ENCODE measurements at regions not wholly inside any gene's neighbourhood (a gene's known extent, or its start where the extent isn't known, plus 50 kb on each side); places are given as distances from the start of the nearest gene placed in this dataset.

DNA sequence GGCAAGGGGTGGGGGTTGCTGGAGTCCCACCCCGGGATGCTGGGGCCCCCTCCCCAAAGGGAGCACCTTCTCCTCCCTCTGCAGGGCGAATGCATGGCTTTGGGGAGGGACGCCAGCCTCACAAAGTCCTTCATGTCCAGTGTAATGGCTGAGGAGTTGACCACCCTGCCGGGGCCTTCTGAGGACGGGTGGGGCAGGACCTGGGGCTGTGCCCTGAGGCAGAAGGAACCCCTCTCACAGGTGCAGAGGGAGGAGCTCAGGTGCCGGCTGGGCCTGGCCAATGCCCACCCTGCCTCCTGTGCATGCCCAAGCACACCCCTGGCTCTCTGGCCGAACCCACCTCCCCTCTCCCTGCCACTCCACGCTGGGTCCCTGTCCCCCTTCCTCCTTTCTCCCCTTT, 64.3 kb upstream of the RNU6ATAC start:
- no peak for DNase-seq

DNA sequence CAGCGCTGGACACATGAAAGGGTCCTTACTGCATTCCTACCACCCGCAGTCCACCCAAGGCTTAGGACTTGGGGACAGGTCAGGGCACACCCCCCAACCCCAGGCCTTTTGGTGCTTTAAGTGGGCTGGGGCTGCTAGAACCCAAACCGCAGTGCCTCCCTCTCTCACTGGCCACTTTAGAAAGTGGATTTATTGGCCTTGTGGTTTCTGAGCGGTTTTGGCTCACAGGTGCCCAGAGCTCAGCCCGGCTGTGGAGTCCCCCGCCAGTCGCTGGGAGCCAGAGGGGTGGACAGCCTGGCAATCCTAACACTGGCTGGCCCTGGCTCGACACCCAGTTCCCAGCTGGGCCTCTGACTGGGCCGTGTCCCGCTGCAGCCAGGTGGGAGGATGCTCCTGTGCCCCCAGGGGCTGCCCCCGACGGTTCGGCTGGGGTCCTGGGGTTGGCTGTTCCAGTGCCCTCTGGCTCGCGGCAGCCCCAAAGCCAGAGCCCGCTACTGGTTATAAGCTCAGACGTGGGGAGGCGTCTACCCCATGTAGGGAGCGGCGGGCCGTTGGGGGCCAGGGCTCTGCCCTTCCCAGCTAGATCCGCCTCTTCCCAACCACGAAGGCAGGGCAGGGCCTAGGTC, 65.2 kb upstream of the RNU6ATAC start:
- DNase-seq: no peak

DNA sequence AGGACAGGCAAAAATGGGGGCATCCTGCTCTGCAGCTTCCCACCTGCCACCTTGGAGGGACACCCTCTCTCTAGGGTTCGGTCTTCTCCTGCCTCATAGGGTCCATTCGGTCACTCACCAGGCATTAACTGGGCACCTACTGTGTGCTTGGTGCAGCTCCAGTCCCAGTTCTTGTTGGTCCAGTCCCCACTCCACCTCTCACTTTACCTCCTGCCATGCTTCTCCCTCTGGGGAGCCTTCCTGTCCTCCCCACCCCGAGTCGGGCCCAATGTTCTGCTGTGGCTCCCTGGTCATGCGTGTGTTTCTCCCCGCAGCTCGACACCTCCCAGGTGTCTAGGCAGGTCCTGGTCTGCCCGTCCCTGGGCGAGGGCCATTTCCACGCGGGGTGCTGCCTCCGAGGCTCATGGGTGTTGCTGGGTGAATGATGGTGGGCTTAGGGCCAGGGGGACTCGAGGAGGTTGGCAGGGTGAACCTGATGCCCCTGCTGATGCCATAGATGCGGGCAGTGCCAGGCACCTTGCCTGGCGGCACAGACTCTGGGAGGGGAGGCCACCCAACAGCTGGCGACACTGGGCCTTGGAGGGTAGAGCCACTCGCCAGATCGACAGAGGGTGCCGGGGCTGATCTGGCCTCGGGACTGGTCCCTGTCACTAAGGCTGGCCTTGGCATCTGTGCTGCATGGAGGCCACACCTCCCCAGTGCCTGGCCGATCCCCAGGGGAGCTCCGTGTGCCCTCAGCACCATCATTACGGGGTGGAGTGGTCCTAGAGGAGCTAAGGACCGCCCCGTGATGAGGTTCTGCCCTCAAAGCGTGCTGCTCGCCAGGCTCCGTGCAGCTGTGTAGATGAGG, 66.0 kb upstream of the RNU6ATAC start:
- no peak for DNase-seq

DNA sequence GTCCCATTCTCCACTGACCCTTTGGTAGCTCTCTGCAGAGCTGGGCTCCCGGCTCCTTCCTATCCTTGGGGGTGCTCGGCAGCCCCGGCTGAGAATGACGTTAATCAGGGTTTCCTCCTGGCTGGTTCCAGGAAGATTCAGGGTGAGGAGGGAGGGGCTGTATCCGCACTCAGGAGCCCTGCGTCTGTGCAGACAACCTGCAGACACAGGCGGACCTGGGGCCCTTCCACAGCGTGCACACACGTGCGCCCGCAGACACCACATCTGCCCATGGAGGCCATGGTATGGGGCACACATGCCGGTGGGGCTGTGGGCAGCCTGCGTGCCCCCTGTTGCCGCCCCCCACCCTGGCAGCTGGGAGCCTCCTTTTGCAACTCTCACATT, 66.6 kb upstream of the RNU6ATAC start:
- DNase-seq: no peak

DNA sequence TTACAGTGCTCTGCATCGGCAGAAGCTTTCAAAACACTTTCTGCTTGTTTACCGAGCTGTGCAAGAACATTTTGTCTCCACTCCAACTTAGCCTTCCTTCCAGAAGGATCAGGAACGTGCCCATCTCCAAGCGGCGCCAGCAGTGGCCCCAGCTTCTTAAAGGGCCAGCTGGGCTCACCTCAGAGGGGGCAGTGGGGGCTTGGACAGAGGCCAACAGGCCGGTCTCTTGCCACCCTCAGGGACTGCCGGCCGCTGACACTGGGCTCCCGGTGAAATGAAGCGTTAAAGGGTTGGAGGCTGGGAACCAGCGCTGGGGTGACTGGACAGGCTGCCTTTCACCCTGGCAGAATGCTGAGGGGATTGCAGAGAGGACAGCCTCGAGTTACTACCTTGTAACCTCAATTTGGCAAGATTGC, 67.0 kb upstream of the RNU6ATAC start:
- DNase-seq: no peak

DNA sequence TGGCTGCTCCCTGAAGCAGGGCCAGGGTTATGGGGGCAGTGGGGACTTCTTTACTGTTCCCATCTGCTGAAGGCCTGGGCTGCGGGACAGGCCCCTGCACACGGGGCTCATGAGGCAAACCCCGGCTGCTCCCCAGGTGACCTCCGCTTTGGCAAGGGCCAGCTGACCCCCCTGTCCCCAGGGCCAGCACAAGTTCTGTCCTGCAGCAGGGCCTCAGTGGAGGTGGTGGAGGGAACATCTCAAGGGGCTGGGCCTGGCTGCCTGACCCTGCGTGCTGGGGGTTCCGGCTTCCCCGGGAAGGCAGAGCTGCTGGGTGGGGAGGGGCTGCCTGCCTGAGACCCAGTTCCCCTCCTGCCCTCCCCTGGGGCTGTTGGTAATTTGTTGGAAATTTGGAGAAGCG, 67.4 kb upstream of the RNU6ATAC start:
- no peak for DNase-seq

DNA sequence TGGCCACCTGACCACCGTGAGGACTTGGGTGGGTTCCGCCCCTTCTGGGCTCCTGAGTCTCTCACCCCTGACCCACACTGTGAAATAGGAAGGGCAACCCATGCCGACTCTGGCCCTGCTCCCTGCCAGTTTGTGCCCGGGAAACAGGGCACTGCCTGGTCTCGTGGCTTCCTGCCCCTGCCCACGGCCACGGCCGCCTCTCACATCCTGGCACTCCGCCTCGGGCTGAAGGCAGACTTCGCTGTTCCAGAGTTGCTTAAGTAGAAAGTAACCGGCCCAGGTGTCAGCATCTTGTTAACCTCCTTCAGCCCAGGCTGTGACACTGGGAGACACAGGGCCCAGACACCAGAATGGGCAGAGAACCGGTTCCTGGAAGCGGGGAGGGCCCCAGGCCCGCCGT, 68.7 kb upstream of the RNU6ATAC start:
- DNase-seq: no peak

DNA sequence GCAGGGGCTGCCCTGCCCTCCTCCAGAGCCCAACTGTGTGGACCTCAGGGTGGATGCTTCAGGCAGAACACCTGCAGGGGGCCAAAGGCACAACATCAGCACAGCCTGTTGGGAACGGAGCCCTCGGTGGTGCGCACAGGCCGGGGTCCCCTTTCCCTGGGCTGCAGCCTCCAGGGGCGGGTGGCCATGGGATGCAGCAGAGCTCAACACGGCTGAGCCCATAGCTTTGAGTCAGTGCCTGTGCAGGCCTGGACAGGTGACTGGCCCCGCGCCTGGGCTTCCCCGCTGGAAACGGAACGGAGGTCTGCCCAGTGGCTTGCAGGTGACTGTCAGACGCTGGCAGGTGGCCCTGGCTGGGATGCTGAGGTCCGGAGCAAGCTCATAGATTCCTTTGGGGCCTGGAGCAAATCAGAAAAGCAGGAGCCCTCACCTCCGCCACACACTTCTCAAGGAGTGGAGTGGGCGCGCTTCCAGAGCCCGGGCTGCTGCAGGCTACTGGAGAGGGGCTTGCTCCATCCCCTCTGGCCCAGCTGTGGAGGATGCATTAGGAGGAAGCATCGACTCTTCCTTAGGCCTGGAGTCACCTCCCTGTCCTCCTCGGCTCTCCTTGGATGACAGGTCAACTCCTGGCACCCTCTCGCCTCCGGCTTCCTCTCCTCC, 69.8 kb upstream of the RNU6ATAC start:
- DNase-seq: no peak

DNA sequence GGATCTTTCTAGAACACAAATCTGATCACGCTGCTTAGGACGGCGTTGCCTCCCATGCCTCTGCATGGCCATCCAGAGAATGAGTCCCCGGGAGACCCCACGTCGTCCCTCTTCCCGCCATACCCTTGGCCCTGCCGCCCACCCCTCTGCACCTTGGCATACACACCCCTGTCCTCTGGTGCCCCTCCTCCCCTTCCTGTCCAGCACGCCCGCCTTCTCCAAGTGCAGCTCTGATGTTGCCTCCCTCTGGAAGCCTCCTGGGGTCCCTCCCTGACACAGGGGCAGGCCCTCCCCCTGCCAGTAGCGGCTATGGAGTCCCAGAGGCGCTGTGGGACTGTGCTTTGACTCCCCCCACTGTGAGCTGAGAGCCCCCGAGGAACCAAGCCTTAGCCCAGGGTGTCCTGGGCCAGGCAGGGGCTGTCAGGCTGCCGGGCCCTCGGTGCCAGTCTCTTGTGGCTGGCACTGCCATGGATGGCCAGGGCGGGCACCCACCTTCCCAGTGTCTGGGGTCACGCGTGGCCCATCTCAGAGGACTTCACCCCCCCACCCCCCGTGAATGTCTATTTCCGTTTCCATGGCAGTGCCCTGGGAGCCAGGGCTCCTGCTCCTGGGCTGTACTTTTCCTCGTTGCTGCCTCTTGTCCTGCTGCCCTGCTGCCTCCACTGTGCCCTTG, 70.5 kb upstream of the RNU6ATAC start:
- no peak for DNase-seq

DNA sequence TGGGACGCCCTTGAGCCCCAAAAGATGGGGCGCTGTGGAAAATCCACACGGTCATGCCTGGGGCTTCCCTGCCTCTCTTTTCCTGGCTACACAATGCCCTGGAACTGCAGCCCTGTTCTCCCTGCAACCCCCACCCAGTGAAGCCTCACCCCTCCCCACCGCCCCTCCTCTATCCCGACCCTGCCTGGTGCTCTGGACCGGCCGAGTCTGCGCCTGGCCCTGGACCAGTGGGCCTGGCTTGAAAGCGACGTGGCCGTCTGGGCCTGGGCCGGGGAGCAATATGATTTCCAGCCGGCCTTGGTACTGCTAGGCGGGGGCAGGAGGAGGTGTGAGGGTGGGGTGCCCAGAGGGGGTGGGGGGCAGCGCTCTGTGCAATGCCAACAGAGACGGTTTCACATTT, 71.0 kb upstream of the RNU6ATAC start:
- no peak for DNase-seq

DNA sequence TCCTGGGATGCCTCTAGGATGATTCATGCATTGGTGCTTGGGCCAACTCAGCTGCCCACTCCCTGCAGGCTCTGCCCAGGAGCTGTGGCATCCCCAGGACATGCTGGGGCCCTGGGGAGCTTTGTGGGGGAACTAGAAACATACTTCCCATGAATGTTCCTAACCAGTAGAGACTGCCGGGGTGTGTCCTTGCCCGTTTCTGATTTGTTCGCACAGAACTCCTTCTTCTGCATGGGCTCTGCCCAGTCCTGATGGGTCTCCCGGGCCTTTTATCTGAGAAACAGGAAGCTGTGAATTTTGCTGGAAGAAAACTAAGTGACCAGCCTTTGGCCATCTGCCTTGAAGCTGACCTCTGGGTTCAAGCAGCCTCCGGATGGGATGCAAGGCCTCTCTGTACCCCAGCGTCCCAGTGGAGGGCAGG, 71.6 kb upstream of the RNU6ATAC start:
- no peak for DNase-seq

DNA sequence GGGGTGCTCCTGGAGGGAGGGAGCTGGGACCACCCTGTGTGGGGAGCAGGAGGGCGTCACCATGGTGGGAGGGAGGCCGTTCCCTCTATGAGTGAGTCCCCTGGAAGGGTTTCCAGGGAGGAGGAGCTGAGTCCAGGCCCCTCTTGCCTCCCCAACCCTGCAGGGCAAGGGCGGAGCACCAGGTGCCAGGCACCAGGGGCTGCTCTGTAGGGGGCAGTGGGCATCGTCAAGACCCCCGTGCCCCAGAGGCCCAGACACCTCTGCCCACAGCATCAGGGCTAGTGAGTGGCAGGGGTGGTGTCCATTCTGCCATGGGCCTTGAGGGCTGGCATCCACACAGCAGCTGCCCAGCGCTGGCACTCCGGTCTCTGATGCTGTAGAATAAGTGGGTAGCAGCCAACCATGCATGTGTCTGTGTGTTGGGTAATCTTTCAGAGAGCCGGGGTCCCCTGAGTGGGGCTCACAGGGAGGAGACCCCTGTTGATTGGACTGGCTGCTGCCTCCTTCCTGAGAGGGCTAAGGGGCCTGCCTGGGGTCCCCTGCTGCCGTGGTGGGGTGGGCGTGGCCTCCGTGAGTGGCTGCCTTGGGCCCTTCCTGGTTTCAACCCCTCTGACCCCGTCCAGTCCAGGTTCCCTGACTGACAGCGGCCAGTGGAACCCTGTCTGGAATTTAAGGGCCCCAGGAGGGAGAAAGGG, 72.7 kb upstream of the RNU6ATAC start:
- no peak for DNase-seq

DNA sequence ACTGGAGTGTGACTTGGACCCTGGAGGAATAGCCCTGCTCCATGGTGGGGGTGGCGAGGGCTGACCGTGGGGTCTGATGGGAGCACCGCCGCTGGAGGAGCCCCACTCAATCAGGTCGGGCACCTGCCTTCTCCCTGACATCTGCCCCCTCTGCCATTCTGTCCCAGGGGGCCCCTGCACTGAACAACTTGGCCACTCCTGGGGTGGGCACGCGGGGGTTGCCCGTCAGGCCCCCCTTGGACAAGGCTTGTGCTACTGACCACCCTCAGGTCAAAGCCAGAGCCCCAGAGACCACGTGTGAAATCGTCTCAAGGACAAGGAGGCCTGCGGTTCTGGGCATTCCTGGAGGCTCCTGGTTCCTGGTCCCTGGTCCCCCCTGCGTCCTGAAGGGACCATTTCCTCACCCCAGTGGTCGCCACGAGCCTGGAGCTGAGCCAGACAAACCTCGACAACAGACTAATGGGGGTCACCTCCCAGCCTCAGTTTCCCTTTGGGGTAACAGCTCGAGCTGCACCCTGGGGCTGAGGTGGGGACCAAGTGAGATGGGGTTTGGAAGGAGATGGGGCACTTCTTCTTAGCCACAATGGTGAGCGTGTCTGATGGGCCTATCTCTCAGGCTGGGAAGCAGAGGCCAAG, 73.4 kb upstream of the RNU6ATAC start:
- DNase-seq: no peak

DNA sequence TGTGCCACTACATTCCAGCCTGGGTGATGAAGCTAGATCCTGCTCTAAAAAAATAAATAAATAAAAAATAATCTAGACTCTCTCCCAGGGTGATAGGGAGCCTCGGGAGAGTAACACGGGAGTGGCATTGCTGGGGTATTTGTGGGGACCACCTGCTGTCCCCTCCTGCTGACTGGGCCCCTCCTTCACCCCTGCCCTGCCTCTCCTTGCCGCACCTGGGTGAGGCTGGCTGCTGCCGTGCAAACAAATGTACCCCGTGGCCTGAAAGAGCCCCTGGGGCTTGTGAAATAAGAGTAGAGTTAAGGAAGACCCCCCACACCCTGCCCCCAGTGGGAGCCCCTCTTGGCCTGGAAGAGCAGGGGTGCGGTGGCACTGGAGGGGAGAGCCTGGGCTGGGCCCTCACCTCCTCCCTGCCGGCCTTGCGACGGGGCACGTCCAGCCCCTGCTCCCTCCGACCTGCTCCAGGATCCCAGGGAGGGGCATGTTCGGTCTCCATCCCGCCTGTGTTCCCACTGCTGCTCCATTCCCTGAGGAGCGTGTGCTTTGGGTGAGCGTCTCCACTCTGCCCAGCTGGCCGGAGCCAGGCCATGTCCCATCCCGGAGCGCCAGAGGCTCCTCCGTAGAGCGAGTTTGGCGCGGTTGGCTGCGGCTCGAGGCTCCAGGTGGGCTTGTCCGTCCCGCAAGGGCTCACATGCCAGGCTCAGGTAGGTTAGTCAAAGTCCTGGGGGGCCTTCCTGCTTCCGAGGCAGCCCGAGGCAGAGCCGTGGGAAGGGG, 75.0 kb upstream of the RNU6ATAC start:
- no peak for DNase-seq

DNA sequence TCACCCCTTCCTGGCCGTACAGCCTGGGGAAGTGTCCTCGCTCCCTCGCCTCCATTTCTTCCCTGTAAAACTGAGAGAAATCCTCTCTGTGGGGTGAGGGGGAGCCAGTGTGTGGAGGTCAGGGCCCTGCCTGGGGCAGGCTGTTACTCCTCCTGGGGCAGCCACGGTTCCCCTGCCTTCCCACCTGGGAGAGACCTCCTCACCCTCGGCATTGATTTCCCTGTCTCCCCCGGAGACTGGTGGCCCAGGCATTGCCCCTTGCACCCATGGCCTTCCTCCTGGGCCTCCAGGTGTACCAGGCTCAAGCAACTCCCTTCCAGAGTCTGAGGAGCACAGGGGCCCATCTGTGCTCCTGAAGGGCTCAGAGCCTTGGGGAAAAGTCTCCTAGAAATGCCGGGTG, 75.6 kb upstream of the RNU6ATAC start:
- DNase-seq: no peak

DNA sequence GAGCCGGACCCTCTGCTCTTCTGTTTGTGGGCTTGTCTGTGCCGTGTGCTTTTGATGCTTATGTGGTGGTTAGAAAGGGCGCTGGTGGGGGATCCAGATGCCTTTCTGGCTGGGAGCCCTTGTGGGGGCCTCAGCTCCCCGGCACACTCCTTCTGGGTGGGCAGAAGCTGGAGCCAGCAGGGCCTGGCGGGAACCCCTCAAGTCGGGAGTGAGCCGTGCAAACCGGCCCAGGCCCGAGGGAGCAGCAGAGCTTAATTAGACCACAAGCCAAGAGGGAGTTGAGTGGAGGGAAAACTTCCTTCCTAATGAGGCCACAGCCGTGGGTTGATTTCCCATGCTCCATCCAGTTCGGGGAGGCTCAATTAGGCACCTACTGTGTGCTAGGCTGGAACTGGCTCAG, 76.0 kb upstream of the RNU6ATAC start:
- no peak for DNase-seq

DNA sequence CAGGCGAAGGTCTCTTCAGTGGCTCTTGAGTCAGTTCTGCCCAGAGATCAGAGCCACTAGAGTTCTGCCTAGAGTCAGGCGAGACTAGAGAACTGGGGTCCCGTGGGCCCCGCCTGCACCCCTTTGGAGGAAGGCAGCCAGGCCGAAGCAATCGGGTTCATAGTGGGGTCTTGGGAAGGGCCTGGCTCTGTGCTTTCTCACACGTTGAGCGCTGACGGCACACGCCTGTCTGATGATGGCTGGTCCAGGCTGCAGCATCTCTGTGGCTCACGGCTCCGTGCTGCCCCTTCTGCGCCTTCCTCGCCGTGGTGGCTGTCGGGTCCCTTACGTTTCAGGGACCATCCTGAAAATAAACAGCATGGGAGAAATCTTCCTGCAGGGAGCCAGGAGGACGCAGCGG, 78.3 kb upstream of the RNU6ATAC start:
- DNase-seq: no peak

DNA sequence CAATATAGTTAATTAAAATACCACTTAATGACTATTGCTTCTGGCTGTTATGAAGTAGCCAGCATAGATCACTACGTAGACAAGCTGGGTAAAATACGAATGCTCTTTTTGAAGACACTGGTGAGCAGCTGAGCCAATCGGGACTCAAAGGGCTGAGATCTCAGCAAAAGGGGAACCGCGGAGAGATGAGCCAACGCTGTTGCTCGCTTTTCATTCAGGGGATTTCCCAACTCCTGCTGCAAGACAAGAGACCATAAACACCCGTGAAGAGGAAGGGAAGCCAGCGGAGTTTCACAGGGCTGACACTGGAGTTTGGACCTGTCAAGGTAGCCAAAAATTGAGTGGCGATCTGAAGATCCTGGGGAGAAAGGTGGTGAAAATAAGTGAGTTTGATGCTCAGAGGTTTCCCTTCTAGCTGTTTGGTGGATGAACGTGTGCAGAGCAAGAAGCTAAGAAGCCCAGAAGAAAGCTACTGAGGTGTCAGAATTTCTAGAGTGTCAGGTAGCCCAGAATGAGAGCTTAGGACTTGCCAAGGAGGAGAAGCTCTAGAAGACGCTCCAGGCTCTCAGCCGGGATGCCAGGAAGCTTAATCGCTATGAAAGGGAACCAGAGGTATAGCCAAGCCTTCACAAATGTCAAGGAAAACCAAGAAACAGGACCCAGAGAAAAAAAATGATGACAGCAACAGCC, 79.6 kb upstream of the RNU6ATAC start:
- DNase-seq: no peak

DNA sequence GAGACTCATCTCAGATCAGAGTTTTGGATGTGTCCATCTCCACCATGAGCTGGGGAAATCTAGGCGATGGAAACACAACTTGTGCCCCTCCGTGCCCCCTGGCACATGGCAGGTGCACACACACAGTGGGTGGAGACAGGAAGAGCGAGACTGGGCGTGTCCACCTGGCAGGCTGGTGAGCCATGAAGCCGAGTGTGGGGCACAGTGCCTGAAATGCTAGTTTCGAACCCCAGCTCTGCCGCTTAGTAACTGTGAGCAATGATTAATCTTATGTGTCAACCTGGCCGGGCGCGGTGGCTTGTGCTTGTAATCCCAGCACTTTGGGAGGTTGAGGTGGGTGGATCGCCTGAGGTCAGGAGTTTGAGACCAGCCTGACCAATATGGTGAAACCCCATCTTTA, 80.8 kb upstream of the RNU6ATAC start:
- DNase-seq: no peak

DNA sequence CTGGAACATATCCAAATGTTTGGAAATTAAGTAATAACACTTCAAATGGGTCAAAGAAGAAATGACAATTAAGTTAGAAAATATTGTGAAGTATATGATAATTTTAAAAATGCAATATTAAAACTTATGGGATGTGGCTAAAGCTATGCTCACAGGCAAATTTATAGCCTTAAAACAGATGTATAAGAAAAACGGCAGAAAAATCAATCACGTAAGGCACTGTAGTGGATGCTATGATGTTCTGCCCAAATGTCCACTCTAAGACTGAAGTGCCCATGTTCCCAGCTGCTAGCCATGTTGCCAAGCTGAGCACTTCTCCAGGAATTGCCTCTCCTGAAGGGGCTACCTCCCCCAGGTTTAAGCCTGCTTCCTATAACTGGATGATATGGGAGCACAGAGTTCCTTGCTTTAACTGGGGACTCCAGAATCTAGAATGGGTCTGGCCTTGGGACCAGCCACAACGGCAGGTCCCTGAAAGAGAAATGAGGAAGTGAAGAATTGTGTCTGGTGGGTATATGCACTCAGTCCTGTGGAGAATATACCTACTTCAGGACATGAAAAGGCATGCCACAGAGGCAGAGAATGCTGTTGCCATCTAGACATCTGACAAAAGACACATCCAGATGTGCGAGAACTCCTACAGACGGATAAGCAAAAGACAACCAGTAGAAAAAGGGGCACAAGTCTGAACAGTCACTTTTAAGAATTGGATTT, 78.2 kb upstream of the RXRA start:
- no peak for DNase-seq

All from left hindlimb (tissue), 1 donor.